Right ventricle myocardium superior (tissue), 1 donor: ENCODE measurements at regions not wholly inside any gene's neighbourhood (a gene's known extent, or its start where the extent isn't known, plus 50 kb on each side); places are given as distances from the start of the nearest gene placed in this dataset.
"Not testable (repeated sequence)": the region's sequence is repeated elsewhere in the genome, so short reads cannot be mapped to it uniquely, and the experiment has no call there.

ENCODE experiments used
- ATAC-seq: fragments of 200-7000 bp; cut with Tn5 transposase; one replicate; pipeline ENCODE4 v1.9.1; 2020; ENCODE audit warnings: mild to moderate bottlenecking; ENCODE audit not compliant: poor library complexity
- DNase-seq: peaks from one replicate; pipeline ENCODE4 v3.0.0-alpha.2; 2020
- intact Hi-C: fragments of 100-400 bp; cut with DNase I; formaldehyde crosslinking; loops from one replicate; pipeline ENCODE4 v1.11.2; 2022
- donor health status: DM: no; HTN: yes; CAD: no; lungs with severe emphysema.

DNA sequence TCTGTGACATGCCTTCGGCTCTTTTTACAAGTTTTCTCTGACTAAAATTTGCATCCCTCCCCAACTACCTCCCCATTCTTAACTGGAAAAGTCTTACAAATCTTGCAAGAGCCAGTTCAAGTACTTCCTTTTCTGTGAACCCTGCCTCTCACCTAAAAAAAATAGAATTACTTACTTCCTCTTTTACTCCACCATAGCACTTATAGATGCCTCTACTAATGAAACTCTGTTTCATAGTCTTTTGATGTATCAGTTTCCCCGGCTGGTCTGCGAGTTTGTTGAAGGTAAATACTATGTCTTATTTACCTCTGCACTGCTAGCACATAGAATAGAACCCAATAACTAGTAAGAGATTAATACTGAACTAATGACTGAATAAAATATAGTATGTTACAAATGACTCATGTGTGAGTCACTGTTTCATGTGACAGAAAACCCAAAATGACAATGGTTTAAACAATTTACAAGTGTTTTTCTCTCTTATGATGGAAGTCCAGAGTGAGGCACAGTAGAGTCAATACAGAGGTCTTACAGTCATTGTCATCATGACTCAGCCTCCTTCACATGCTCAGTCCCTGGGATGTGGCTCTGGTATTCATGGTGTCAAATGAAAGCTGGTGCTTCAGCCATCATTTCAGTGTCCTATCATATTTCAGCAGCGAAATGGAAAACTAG lies 393.5 kb downstream of the RSL24D1 start:
- ATAC-seq (no peak), DNase-seq (no peak)
- intact Hi-C loops = no loop called here

DNA sequence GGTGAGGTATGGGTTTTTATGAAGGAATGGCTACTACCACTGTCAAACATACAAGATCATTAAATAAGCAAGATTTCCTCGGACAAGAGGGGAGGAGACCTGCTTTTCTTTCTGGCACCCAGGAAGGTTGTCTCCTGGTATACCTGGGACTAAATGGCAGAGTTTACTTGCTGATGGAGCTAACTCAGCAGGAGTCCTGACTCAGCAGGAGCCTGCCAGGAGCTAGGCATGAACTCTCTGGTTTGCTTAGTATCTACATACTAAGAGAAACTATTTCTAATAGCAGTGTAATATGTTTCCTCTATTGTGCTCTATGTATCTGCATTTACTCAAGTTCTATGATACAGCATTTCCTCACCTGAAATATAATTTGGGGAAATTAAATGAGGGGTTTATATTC lies 404.2 kb downstream of the RSL24D1 start:
- DNase-seq (no peak), ATAC-seq (no peak)
- intact Hi-C loops = no loop called here

DNA sequence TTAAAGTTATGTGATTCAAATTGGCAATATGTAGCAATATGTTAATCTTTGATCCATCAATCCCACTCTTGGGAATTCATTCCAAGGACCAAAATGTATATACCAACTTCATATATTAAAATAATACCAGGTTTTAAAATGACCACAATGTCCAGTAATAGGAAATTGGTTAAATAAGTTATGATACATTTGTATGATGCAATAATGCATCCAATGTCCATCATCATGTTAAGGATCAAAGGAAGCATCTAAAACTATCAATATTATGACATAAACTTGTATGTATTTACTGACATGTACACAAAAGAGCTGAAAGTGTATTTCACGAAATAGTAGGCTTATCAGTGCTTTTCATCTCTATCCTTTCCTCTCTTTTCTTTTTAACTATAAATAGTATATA lies 406.0 kb downstream of the RSL24D1 start:
- intact Hi-C loops = no loop called here
- DNase-seq (no peak), ATAC-seq (no peak)

DNA sequence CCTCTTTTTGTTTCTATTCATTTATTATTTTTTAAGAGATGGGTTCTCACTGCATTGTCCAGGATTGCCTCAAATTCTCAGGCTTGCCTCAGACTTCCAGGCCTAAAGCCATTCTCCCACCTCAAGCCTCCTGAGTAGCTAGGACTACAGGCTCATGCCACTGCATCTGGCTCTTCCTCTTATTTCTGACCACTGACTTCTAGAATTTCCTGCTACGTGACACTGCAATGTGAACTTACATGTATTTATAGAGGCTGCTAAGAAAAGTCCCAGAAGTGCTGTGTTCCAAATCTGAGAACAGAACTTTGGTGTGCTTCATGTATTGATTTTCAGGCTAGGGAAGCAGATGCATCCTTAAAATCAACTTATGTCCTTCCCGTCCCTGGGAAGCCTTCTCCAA lies 407.4 kb downstream of the RSL24D1 start:
- intact Hi-C loops = no loop called here
- DNase-seq (no peak), ATAC-seq (no peak)

DNA sequence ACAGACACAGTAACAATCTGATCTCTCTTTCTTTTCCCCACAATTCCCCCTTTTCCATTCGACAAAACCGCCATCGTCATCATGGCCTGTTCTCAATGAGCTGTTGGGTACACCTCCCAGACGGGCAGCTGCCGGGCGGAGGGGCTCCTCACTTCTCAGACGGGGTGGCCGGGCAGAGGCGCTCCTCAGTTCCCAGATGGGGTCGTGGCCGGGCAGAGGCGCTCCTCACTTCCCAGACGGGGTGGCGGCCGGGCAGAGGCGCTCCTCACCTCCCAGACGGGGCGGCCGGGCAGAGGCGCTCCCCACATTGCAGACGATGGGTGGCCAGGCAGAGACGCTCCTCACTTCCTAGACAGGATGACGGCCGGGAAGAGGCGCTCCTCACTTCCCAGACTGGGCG lies 415.5 kb downstream of the RSL24D1 start:
- DNase-seq, intact Hi-C loops, ATAC-seq: not testable (repeated sequence)

DNA sequence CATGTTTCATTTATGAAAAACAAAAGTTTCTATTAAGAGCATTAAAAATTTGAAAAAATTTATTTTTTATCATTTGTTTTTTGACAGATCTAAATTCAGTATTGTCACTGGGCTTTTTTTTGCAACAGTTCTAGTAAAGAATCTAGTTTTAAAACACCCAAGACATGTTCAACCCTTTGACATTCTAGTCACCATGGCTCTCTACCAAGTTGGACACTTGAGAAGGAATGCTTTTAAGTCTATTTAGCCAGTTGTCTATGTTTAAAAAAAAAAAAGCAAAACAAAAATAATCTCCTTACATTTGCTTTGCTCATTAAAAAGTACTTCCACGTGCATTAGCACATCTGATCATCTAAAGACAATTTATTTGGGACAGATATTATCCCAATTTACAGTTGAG lies 417.5 kb downstream of the RSL24D1 start:
- no peak for ATAC-seq
- no peak for DNase-seq
- intact Hi-C loops = no loop called here

DNA sequence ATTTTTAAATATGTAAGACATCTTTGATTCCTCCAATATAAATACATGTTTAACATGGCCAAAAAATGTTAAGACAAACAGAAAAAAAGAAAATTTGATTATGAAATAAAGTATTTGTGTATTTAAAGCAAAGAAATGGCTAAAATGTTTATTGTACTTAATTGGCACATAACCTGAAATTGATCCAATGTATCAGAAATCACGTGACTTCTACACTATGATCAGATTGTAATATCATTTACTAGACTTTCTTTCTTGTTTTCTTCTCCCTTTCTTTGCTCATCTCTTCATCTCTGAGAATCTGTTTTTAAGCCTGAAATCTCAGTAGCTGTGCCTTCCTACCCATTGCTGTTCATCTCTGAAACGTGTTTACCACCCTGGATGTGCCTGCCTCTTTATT lies 420.3 kb downstream of the RSL24D1 start:
- ATAC-seq (no peak), DNase-seq (no peak)
- intact Hi-C loops = no loop called here

DNA sequence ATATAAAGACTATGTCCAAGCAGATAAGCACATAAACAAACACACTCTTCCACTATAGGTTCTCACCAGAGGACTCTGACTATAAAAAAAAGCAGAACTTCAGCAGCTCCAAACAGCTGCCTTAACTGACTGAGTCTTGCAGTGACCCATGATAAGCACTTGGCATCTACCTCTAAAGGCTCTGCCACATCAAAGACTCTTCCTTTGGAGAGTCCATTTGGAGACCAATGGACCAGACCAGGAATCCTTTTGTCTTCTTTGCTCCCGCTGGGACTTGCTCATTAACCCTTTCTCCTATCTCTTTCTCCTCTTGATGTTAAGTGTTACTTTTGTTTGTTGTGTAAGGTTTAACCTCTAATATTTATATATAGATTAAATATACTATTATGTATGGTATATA lies 424.1 kb downstream of the RSL24D1 start:
- DNase-seq (no peak), ATAC-seq (no peak)

DNA sequence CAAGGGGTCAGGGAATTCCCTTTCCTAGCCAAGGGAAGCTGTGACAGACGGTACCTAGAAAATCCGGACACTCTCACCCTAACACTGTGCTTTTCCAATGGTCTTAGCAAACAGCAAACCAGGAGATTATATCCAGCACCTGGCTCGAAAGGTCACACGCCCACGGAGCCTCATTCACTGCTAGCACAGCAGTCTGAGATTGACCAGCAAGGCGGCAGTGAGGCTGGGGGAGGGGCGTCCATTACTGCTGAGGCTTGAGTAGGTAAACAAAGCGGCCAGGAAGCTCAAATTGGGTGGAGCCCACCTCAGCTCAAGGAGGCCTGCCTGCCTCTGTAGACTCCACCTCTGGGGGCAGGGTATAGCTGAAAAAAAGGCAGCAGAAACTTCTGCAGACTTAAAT lies 447.3 kb downstream of the RSL24D1 start:
- ATAC-seq, DNase-seq, intact Hi-C loops: not testable (repeated sequence)

More for the DNA sequence above, 424.1 kb downstream of the RSL24D1 start:
- intact Hi-C loops = no loop called here

DNA sequence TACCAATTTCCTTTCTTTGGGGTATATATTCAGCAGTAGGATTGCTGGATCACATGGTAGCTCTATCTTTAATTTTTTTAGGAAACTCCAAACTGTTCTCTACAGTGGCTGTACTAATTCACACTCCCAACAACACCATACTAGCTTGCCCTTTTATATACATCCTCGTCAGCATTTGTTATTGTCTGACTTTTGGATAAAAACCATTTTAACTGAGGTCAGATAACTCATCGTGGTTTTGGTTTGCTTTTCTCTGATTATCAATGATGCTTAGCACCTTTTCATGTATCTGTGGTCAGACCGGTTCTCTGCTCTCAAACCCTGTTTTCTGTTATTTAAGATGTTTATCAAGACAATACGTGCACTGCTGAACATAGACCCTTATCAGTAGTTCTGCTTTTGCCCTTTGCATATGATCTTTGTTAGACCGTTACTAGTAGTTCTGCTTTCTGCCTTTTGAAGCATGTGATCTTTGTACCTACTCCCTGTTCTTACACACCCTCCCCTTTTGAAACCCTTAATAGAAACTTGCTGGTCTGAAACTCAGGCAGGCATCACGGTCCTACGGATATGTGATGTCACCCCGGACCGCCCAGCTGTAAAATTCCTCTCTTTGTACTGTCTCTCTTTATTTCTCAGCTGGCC lies 474.3 kb downstream of the RSL24D1 start:
- no peak for ATAC-seq
- no peak for DNase-seq
- intact Hi-C loops = no loop called here

DNA sequence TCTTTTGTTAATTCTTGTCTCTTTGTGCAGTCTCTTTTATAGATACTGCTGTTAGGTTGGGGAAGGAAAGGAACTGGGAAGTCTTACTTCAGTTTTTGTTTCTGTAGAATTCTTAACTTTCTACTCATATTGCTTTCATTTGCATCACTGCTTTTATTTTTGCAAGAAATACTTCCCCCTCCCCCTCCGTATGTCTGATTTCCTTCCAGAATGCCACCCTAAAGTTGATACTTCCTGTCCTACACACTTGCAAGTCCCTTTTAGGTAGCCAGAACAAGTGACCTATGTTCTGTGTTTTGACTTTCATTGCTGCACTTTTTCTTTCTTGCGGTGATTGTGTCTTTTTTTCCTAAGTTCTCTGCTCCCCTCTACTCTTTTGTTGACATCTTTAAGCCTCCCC lies 477.4 kb downstream of the RSL24D1 start:
- intact Hi-C loops = no loop called here
- ATAC-seq = no peak
- DNase-seq = no peak

DNA sequence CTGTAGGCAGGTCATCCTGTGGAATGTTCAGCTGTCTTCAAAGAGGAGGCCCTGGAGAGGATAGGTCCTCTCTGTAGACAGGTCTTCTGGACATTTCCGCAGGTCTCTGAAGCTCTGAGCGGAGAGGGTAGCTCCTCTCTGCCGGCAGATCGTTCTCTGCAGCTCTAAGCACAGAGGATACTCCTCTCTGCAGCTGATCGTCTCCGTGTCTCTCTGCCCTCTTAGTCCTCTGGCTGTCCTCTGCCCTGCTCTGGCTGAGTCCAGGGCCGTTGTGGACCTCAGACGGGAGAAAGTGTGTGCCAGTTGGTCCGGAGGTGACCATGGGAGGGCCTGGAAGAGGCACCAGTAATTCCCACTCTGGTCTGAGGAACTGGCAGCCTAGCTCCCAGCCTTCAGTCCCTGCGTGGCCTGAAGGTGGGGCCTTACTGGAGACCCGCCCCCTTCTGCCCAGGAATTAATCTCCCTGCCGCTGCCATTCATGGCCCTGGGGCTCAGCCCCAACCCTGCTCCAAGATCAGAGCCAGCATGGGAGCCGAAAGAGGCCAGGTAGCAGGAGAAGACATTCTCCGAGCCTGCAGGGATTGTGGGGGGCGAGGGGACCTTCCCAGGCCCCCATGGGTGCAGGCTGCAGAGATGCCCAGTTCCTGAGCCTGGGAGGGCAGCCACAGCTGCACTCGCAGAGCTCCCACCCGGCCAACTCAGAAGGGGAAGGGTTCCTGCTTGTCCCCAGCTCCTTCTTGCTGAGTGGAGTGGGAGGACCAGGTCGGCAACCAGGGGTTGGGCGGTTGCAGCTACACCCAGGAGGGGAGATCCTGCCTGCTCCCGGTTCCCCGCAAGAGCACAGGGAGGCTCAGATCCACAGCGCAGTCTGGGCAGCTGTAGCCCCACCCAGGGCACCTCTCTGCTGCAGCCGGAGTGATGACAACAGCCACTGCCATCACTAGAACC lies 488.7 kb downstream of the RSL24D1 start:
- DNase-seq = no peak
- ATAC-seq = no peak
- intact Hi-C loops = no loop called here

DNA sequence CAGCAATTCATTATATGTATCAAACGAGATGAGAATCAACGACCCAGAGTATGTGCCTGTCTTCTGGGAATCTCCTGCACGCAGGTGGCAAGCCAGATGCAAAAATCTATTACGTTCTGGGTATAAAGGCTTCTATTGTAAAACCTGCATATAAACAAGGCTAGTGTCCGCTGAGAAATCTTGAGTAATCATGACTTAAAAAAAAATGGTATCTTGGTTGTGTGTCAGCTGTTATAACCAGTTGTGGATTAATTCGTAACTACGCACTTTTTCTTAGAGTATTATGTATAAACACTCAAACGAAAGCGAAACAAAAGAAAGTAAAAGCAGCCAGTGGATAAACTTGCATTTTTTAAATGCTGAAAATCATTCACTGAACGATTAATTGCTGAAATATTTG lies 509.1 kb downstream of the RSL24D1 start:
- no peak for DNase-seq
- intact Hi-C loops = no loop called here

More for the DNA sequence above, 509.1 kb downstream of the RSL24D1 start:
- no peak for ATAC-seq
